RWPE2 (cell line): ENCODE measurements at regions not wholly inside any gene's neighbourhood (a gene's known extent, or its start where the extent isn't known, plus 50 kb on each side); places are given as distances from the start of the nearest gene placed in this dataset.

Source experiments
- ATAC-seq: fragments of 200-7000 bp; cut with Tn5 transposase; 3 replicates; pipeline ENCODE4 v1.9.1; 2021; ENCODE audit warnings: low read depth
- DNase-seq: peaks from one replicate; pipeline ENCODE4 v3.0.0-alpha.2; 2020; ENCODE audit warnings: low spot score
- H3K27ac ChIP-seq: fragments of 450-650 bp; 2 replicates; pipeline ENCODE4 v1.5.1; 2017; ENCODE audit warnings: mild to moderate bottlenecking; ENCODE audit not compliant: poor library complexity, severe bottlenecking
- H3K27me3 ChIP-seq: fragments of 250-450 bp; sonication (Bioruptor Pico); 2 replicates; pipeline ENCODE4 v1.5.1; 2021; ENCODE audit warnings: mild to moderate bottlenecking, moderate library complexity; ENCODE audit not compliant: insufficient read depth, poor library complexity, severe bottlenecking
- H3K36me3 ChIP-seq: fragments of 250-450 bp; sonication (Bioruptor Pico); 2 replicates; pipeline ENCODE4 v1.5.1; 2020; ENCODE audit warnings: low read depth, mild to moderate bottlenecking, moderate library complexity
- H3K4me1 ChIP-seq: fragments of 250-450 bp; sonication (Bioruptor Pico); 2 replicates; pipeline ENCODE4 v1.5.1; 2021; ENCODE audit warnings: mild to moderate bottlenecking, moderate library complexity; ENCODE audit not compliant: insufficient read depth, poor library complexity, severe bottlenecking
- H3K4me3 ChIP-seq: fragments of 250-450 bp; sonication (Bioruptor Pico); 2 replicates; pipeline ENCODE4 v1.5.1; 2021; ENCODE audit warnings: mild to moderate bottlenecking, moderate library complexity; ENCODE audit not compliant: severe bottlenecking
- H3K9me3 ChIP-seq: fragments of 250-450 bp; sonication (Bioruptor Pico); 2 replicates; pipeline ENCODE4 v1.5.1; 2021; ENCODE audit warnings: mild to moderate bottlenecking, moderate library complexity; ENCODE audit not compliant: severe bottlenecking
- CTCF ChIP-seq: fragments of 450-650 bp; IDR thresholded peaks from one replicate; pipeline ENCODE4 v1.5.1; 2017; ENCODE audit warnings: mild to moderate bottlenecking, moderate library complexity; ENCODE audit not compliant: poor library complexity, severe bottlenecking

DNA sequence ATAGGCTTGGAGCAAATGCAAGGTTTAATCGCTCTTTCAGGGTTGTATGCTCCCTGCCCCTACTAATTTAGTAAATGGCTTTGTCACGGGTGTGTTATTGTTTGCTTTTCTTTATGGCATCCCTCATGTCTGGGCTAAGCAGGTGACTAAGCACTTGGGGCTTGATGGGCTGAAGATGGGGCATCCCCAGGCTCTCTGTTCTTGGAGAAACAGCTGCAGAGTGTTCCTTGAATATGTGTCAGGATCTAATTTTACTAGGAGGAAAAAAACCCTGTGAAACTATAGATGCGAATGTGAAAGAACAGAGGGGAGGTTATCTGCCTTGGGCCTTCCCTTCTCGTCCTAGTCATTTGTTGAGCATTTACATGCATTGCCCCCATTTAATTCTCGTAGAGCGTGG is 94.7 kb upstream of the TAF1B start:
- Histone ChIP-seq H3K9me3 (no peaks in the 10 kb centered on the region), H3K27ac (no peak overlapping the region)

DNA sequence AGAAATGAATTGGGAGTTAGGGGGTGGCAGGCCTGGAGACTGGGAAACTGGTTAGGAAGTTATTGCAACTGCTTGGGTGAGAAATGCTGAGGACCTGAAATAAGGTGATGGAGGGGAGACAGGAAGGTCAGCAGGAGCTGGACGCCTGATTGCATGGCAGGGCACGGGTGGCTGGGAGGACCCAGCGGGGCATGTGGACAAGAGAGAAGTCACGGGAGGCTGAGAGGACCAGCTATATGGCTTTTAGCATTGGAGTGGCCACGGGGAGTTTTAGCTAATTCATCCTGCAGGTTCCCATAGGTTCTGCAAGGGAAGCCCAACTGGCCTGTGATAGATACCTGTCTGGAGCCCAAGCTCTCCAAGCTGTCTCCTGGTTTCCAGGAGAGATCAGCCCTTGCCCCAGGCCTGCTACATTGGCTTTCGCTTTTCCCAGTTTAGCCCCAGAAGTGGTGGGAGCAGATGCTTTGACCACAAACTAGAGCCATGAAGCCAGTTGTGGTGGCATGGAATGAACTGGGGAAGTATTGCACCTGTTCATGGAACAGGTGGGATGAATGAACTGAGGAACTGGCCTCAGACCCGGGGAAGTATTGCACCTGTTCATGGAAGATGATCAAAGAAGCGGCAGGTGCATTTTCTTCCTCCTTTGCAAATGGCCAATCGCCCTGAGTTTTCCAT is 93.6 kb upstream of the TAF1B start:
- TF ChIP-seq CTCF: no peak
- Histone ChIP-seq H3K4me1 (peaks cover 23% of the 10 kb centered on the region), H3K27ac (no peak overlapping the region), H3K4me3 (no peak overlapping the region), H3K9me3 (no peaks in the 10 kb centered on the region), H3K27me3 (no peaks in the 10 kb centered on the region), H3K36me3 (no peaks in the 10 kb centered on the region)
- DNase-seq (no peak), ATAC-seq (no peak)

More for the DNA sequence above, 94.7 kb upstream of the TAF1B start:
- H3K36me3 ChIP-seq: no peaks in the 10 kb centered on the region
- ATAC-seq (no peak), DNase-seq (no peak)
- peaks cover 13% of the 10 kb centered on the region for H3K4me1 ChIP-seq
- TF ChIP-seq CTCF: no peak
- H3K4me3 ChIP-seq: no peak overlapping the region
- H3K27me3 ChIP-seq: no peaks in the 10 kb centered on the region

DNA sequence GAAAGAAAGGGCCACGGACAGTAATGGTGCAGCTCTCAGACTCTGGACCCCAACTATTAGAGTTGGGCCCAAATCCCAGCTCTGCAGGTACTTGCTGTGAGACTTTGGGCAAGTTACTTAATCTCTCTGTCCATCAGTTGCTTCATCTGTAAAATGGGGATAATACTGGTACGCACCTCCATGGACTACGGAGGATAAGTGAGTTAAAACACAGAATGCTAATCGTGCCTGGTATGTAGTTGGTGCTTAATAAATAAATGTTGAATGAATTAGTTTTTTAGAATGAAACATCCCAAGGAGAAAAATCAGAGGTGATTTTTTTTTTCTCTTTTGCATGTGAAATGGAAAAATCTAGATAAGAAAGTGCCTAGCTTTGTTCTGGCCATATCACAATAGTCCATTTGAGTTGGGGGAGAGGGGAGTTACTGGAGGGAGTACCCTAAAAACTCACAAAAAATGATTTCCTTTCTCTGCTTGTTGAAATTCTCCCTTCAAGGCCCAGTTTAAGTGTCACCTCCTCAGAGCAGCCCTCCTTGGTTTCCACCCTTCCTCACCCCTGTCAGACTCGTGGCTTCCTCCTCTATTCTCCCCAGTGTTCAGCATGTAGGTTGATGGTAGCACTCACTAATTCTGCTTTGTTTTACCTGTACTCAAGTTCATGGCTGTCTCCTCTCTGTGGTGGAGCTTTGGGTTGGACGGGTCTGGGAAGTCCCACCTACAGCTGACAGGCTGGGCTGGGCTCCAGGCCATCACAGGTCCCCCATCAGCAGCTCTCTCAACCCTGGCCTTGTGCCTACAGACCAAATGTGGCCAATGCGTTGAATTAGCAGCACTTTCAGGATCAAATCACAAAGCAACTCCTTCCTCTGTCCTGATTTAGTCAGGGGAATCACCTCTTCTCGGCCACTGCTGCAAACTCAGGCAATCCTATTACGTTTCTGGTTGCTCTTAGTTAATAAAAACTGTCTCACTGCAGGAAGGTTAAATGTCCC is 92.8 kb upstream of the TAF1B start:
- no peak for DNase-seq
- TF ChIP-seq CTCF: no peak

DNA sequence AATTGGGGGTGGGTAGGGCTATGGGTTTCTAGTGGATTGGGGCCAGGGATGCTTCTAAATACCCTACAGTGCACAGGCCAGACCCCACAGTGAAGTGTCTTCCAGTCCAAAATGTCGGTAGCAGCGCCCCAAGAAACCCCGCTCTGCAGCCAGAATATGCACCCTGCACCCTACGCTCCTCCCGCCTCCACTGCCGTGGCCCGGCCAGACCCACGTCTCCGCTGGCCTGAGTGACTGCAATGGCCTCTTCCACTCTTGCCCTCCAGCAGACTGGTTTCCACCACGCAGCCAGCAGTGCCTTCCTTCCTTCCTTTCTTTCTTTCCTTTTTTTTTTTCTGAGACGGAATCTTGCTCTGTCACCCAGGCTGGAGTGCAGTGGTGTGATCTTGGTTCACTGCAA is 91.4 kb upstream of the TAF1B start:
- DNase-seq: no peak
- no peaks in the 10 kb centered on the region for H3K9me3 ChIP-seq
- ATAC-seq: no peak
- H3K36me3 ChIP-seq: no peaks in the 10 kb centered on the region
- H3K27ac ChIP-seq: peak overlapping the region; percentile 91
- H3K27me3 ChIP-seq: no peaks in the 10 kb centered on the region
- no peak overlapping the region for H3K4me3 ChIP-seq
- H3K4me1 ChIP-seq: peaks cover 23% of the 10 kb centered on the region
- no peak for TF ChIP-seq CTCF

More for the DNA sequence above, 92.8 kb upstream of the TAF1B start:
- Histone ChIP-seq H3K27me3 (no peaks in the 10 kb centered on the region), H3K9me3 (no peaks in the 10 kb centered on the region), H3K36me3 (no peaks in the 10 kb centered on the region), H3K27ac (no peak overlapping the region), H3K4me1 (peaks cover 23% of the 10 kb centered on the region), H3K4me3 (no peak overlapping the region)
- no peak for ATAC-seq
